ENCODE measurements at regions not wholly inside any gene's neighbourhood (a gene's known extent, or its start where the extent isn't known, plus 50 kb on each side); places are given as distances from the start of the nearest gene placed in this dataset.

DNA sequence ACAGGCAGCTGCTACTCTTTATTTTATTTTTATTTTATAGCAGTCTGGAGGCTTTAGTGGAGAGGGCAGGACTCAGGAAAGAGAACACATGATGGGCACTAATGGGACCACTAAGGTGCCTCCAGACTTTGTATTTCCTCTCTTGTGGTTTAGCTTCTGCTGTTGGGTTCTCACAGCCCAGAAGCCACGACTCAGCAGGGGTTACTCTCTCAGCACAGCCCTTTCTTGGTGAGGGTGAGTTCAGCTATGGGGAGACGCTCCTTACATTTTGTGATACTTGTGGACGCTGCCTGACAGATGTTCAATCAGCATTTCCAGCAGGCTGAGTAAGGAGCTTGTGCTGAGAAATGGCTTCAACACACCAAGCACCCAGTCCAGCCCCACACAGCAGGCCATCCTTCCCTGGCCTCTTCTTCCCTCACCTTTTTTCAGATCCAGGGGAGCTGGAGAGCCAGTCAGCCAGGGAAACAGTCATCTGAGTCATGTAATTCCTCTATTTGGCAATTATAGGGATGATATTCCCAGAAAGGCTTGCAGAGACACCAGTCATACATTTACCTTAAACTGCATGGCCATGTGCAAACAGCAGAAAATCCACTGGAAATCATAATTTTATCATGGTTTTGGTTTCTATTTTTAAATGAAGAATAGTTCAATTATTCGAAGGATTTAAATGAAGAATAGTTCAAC, 53.2 kb upstream of the RAB3GAP2 start:
- TF ChIP-seq NR1H2 (CRISPR knock-in tag; IDR thresholded peaks at IDR 0.05; ENCODE audit: borderline replicate concordance, low read depth) (no peak), POLR2AphosphoS5 (IDR thresholded peaks at IDR 0.05; ENCODE audit: low read depth, low read length) (no peak), CTCF (CRISPR knock-in tag; IDR thresholded peaks at IDR 0.05) (no peak), MZF1 (CRISPR knock-in tag; IDR thresholded peaks at IDR 0.05; ENCODE audit: borderline replicate concordance) (no peak), KDM5B (CRISPR knock-in tag; IDR thresholded peaks at IDR 0.05; ENCODE audit: borderline replicate concordance) (no peak), ZNF510 (CRISPR knock-in tag; IDR thresholded peaks at IDR 0.05; ENCODE audit: low read depth) (no peak)
